Stimulated activated CD4-positive, alpha-beta T cell treated with anti-CD3 and anti-CD28 coated beads, Interleukin-15, amount 100 ng/mL, for 1 hour (primary cell): ENCODE measurements at regions not wholly inside any gene's neighbourhood (a gene's known extent, or its start where the extent isn't known, plus 50 kb on each side); places are given as distances from the start of the nearest gene placed in this dataset.

Source experiments
- DNase-seq, 2 donors: peaks; one replicate each; pipeline ENCODE4 v3.0.0-alpha.2; 2020; ENCODE audit warnings: low read depth in 1 of 2, low spot score in 1 of 2

GRCh38 chr6:113578691-113579090 lies 278.5 kb upstream of the MARCKS start:
- no peak for DNase-seq

DNA sequence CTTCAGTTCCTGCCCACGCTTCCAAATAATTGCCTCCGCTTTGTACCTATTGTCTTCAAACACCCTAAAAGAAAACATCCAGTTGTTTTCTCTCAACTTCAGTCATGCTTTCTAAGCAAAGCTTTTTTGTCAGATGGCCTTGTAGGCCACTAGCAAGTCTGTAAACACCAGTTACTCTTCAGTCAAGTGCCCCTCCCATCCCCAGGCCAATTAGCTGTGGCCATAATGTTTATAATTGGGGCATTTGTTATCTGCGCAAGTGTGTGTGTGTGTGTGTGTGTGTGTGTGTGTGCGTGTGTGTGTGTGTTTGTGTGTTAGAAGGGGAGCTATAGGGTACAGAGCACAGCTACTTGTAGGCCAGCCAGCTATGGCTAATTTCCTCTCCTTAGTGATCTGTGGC lies 272.4 kb upstream of the MARCKS start:
- DNase-seq: no peak

GRCh38 chr6:113585246-113585645 lies 271.9 kb upstream of the MARCKS start:
- no peak for DNase-seq

- no peak for DNase-seq
Observed at GRCh38 chr6:113586413-113587077, 270.6 kb upstream of the MARCKS start.

DNA sequence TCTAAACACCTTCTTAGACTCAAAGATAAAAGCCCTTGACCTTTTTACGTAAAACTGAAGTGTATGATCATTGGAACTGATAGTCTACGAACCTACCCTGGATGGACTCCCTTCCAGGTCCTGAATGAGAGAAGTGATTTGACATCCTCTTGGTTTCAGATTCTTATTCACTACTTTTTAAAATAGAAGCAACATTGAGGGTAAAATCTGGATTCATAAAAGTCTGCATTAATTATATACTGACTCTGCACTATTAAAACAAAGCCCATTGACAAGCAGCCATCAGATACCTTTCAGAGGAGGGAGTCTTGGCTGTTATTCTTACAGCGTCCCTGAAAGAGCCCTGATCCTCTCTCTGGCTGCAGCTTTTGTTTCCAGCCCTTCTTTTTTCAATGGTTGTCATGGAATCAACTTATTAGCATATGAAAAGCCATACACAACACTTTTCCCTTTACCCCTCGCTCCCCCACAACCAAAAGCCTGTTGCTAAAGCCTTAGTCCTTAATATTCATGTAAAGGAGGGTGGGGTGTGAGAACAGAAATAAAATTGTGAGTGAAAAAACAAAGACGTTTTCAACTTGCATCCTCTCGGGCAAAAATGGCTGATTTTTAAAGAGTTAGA lies 270.0 kb upstream of the MARCKS start:
- DNase-seq: no peak

- DNase-seq: no peak
Observed at GRCh38 chr6:113588646-113589045, 268.5 kb upstream of the MARCKS start.

GRCh38 chr6:113591896-113592827 lies 265.0 kb upstream of the MARCKS start:
- no peak for DNase-seq

- no peak for DNase-seq
Observed at GRCh38 chr6:113594726-113595125, 262.4 kb upstream of the MARCKS start.

DNA sequence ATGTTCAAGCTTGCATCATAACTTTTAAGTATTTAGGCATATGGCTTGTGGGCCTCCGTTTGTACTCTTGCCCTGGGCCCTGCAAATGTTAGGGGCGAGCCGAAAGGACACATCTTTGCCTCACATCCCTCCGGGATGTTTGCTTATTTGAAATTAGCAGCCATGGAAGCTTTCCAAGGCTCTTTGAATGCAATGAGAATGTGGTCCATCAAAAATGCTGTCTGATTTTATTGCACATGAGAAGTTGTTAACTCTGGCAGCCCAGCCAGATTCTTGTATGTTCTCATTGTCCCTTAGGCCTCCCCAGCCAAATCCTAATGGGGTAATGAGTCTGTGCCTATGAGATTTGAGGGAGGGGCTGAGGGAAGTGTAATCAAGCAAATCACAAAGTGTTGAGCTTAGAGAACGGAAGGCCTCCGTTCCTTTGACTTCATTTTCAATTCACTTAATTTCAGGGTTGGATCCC lies 261.2 kb upstream of the MARCKS start:
- no peak for DNase-seq

- no peak for DNase-seq
Observed at GRCh38 chr6:113596387-113597230, 260.5 kb upstream of the MARCKS start.

DNA sequence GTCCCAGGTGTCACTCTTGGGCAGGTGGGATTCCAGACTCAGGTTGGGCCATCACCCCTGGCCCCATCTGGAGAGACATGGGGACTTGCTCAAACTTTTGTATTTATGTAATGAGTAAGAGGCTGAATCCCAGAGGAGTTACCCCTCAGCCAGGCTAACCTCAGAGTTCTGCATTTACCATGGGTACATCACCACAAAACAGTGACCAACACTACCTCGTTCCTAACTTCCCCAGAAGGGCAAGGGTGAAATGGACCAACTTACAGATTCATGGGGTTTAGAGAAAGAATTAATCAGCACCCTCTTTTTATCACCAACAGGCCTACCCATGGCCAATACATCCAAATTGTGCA lies 259.9 kb upstream of the MARCKS start:
- DNase-seq: no peak

DNA sequence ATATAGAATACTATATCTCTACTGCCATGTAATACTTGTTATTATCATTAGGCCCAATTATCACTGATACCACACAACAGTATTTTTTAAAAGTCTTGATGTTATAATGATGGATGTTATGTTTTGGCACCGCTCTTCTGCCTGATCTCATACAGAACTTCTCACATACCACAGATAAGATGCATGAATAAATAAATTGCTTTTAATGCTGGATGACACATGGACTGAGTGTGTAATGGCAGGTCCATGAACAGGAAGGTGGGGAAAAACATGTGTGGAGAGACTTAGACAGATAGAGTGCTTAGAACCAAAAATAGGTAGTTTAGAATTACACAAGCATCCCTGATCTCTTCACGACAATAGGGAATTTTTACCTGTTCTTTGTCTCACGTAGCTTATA lies 258.4 kb upstream of the MARCKS start:
- no peak for DNase-seq

- DNase-seq: no peak
Observed at GRCh38 chr6:113599444-113599843, 257.7 kb upstream of the MARCKS start.

GRCh38 chr6:113600551-113601339 lies 256.4 kb upstream of the MARCKS start:
- DNase-seq: no peak

GRCh38 chr6:113607821-113608545 lies 249.2 kb upstream of the MARCKS start:
- DNase-seq: no peak

- no peak for DNase-seq
Observed at GRCh38 chr6:113610377-113610988, 246.7 kb upstream of the MARCKS start.

DNA sequence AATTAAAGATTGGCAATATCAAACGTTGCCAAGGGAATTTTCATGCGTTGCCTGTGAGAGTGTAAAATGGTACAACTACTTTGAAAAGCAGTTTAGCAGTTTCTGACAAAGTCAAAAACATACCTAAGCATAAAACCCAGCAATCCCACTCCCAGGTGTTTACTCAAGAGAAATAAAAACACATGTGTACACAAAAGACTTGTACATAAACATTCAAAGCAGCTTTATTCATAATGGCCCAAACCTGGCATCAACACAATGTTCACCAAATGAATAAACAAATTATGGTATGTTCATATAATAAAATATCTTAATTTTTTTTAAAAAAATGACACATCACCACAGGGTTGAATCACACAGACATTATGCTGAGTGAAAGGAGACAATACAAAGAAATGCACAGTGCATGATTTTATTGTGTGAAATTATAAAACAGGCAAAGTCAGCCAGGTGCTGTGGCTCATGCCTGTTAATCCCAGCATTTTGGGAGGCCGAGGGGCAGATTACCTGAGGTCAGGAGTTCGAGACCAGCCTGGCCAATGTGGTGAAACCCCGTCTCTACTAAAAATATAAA lies 240.4 kb upstream of the MARCKS start:
- DNase-seq: no peak

DNA sequence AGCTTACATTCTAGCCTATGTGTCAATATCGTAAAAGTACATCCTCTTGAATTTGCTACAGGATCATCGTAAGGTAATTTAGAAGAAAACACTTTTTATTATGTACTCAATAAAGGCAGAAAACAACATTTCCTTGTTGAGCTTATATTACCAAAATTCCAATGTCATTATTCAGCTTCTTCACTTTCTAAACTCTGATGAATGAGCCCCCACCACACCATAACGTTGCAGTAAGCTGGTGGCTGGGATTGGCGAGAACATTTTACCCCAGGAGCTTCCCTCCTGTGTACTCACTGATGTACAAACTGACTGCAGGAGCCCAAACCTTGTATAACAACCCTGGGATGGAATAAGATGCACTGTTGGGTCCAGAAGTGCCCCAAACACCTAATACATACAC lies 238.1 kb upstream of the MARCKS start:
- DNase-seq: no peak

- no peak for DNase-seq
Observed at GRCh38 chr6:113620386-113620785, 236.8 kb upstream of the MARCKS start.
